ENCODE measurements at regions not wholly inside any gene's neighbourhood (a gene's known extent, or its start where the extent isn't known, plus 50 kb on each side); places are given as distances from the start of the nearest gene placed in this dataset.

GRCh38 chr6:44696099-44696498, 308.6 kb downstream of the CDC5L start:
- WGBS, 5 donors: 92 to 98% (median 97%) methylated on average over 1 of the region's 1 CpG
- TF ChIP-seq POLR2A (IDR thresholded peaks at IDR 0.05) (no peak), POLR2AphosphoS5 (IDR thresholded peaks at IDR 0.05) (no peak)
- TF ChIP-seq, protein P1, sequence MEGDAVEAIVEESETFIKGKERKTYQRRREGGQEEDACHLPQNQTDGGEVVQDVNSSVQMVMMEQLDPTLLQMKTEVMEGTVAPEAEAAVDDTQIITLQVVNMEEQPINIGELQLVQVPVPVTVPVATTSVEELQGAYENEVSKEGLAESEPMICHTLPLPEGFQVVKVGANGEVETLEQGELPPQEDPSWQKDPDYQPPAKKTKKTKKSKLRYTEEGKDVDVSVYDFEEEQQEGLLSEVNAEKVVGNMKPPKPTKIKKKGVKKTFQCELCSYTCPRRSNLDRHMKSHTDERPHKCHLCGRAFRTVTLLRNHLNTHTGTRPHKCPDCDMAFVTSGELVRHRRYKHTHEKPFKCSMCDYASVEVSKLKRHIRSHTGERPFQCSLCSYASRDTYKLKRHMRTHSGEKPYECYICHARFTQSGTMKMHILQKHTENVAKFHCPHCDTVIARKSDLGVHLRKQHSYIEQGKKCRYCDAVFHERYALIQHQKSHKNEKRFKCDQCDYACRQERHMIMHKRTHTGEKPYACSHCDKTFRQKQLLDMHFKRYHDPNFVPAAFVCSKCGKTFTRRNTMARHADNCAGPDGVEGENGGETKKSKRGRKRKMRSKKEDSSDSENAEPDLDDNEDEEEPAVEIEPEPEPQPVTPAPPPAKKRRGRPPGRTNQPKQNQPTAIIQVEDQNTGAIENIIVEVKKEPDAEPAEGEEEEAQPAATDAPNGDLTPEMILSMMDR (IDR thresholded peaks at IDR 0.05 in 8 of 11, conservative IDR thresholded peaks at IDR 0.05 in 3 of 11): no peak

GRCh38 chr6:44696686-44697085, 309.2 kb downstream of the CDC5L start:
- no peak for TF ChIP-seq POLR2AphosphoS5 (IDR thresholded peaks at IDR 0.05)
- TF ChIP-seq, protein P1 (IDR thresholded peaks at IDR 0.05 in 8 of 11, conservative IDR thresholded peaks at IDR 0.05 in 3 of 11): no peak
- TF ChIP-seq POLR2A (IDR thresholded peaks at IDR 0.05): no peak
- intact Hi-C loops (cut with DNase I; ENCODE audit: low total_unique reads): no loop called here
- WGBS, 5 donors: 89 to 97% (median 91%) methylated on average over 5 to 6 of the region's 6 CpGs
- no peak overlapping the region for H3K4me3 ChIP-seq
- no peaks in the 10 kb centered on the region for H3K9me3 ChIP-seq
- H3K36me3 ChIP-seq: no peaks in the 10 kb centered on the region
- no peaks in the 10 kb centered on the region for H3K4me1 ChIP-seq
- DNase-seq: no peak
- no peak overlapping the region for H3K27ac ChIP-seq
- peaks cover 0 to 4% (median 0%) of the 10 kb centered on the region in 7 donors for H3K27me3 ChIP-seq (replicated peaks in 1 of 7)

More at GRCh38 chr6:44696099-44696498, 308.6 kb downstream of the CDC5L start:
- no peak overlapping the region for H3K4me3 ChIP-seq
- peaks cover 0 to 4% (median 0%) of the 10 kb centered on the region in 7 donors for H3K27me3 ChIP-seq (replicated peaks in 1 of 7)
- no peak overlapping the region for H3K27ac ChIP-seq
- no peaks in the 10 kb centered on the region for H3K36me3 ChIP-seq
- no peak for DNase-seq
- intact Hi-C loops (cut with DNase I; ENCODE audit: low total_unique reads): no loop called here
- H3K4me1 ChIP-seq: no peaks in the 10 kb centered on the region
- no peaks in the 10 kb centered on the region for H3K9me3 ChIP-seq

- intact Hi-C loops (cut with DNase I; ENCODE audit: low total_unique reads): no loop called here
- no peaks in the 10 kb centered on the region for H3K36me3 ChIP-seq
- H3K9me3 ChIP-seq: no peaks in the 10 kb centered on the region
- H3K4me1 ChIP-seq: no peaks in the 10 kb centered on the region
- H3K27me3 ChIP-seq (replicated peaks in 1 of 7): peaks cover 0 to 4% (median 0%) of the 10 kb centered on the region in 7 donors
- TF ChIP-seq, protein P1 (IDR thresholded peaks at IDR 0.05 in 8 of 11, conservative IDR thresholded peaks at IDR 0.05 in 3 of 11): no peak
- TF ChIP-seq POLR2AphosphoS5 (IDR thresholded peaks at IDR 0.05): no peak
- TF ChIP-seq POLR2A (IDR thresholded peaks at IDR 0.05): no peak
- H3K4me3 ChIP-seq: no peak overlapping the region
- no peak for DNase-seq
- WGBS, 5 donors: 82 to 87% (median 85%) methylated on average over 11 of the region's 11 CpGs
- H3K27ac ChIP-seq: no peak overlapping the region
Measured at GRCh38 chr6:44697327-44697726, 309.8 kb downstream of the CDC5L start.

DNA sequence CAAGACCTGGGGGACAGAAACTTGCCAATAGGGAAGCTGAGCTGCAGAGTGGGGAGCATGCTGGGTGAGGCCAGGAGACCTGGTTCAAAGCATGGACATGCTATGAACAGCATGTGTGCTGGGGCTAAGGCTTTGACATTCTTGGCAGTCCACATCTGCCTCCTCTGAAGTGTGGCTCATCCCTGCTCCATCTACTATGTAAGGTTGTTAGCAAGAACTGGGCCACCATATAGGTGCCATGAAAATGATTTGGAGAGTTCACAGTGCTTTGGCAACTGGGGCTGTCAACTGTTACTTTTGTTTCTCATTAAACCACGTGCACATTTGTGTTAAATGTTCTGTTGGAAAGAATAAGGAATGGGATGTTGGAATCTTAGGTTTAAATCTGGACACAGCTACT, 311.1 kb downstream of the CDC5L start:
- no peak for TF ChIP-seq POLR2AphosphoS5 (IDR thresholded peaks at IDR 0.05)
- no peak for TF ChIP-seq POLR2A (IDR thresholded peaks at IDR 0.05)
- TF ChIP-seq, protein P1 (IDR thresholded peaks at IDR 0.05 in 8 of 11, conservative IDR thresholded peaks at IDR 0.05 in 3 of 11): no peak
- DNase-seq: no peak
- intact Hi-C loops (cut with DNase I; ENCODE audit: low total_unique reads): no loop called here
- Histone ChIP-seq H3K4me3 (no peak overlapping the region), H3K9me3 (no peaks in the 10 kb centered on the region), H3K27me3 (replicated peaks in 1 of 7) (peaks cover 0 to 4% (median 0%) of the 10 kb centered on the region in 7 donors), H3K27ac (no peak overlapping the region), H3K4me1 (no peaks in the 10 kb centered on the region), H3K36me3 (no peaks in the 10 kb centered on the region)
- WGBS, 5 donors: 53 to 73% (median 62%) methylated on average over 1 of the region's 1 CpG
